MM.1S (cell line): ENCODE measurements at regions not wholly inside any gene's neighbourhood (a gene's known extent, or its start where the extent isn't known, plus 50 kb on each side); places are given as distances from the start of the nearest gene placed in this dataset.

ENCODE experiments used
- DNase-seq: peaks from one replicate; pipeline ENCODE4 v3.0.0-alpha.2; 2015
- H2AFZ ChIP-seq: fragments of 300-600 bp; sonication (generic); 2 replicates; pipeline ENCODE4 v1.6.0; 2016; ENCODE audit warnings: antibody characterized with exemption, low read length
- H3F3A ChIP-seq: fragments of 300-600 bp; sonication (generic); 2 replicates; pipeline ENCODE4 v1.6.1; 2016; ENCODE audit warnings: mild to moderate bottlenecking, antibody characterized with exemption, low read length, moderate library complexity, mixed read lengths; ENCODE audit not compliant: insufficient read depth
- H3K27ac ChIP-seq: fragments of 300-600 bp; sonication (generic); 2 replicates; pipeline ENCODE4 v1.5.1; 2016; ENCODE audit warnings: mild to moderate bottlenecking, low read length
- H3K27me3 ChIP-seq: fragments of 300-600 bp; sonication (generic); replicated peaks from 2 replicates; pipeline ENCODE4 v1.6.0; 2016; ENCODE audit warnings: low read length; ENCODE audit not compliant: insufficient read depth
- H3K36me3 ChIP-seq: fragments of 300-600 bp; sonication (generic); replicated peaks from 2 replicates; pipeline ENCODE4 v1.6.1; 2016; ENCODE audit warnings: mild to moderate bottlenecking, low read length, mixed read lengths; ENCODE audit not compliant: insufficient read depth
- H3K4me1 ChIP-seq: fragments of 300-600 bp; sonication (generic); 2 replicates; pipeline ENCODE4 v1.6.1; 2016; ENCODE audit warnings: low read length, mixed read lengths
- H3K4me2 ChIP-seq: fragments of 300-600 bp; sonication (generic); 2 replicates; pipeline ENCODE4 v1.6.0; 2016; ENCODE audit warnings: low read depth, low read length
- H3K4me3 ChIP-seq: fragments of 300-600 bp; sonication (generic); 2 replicates; pipeline ENCODE4 v1.5.1; 2016; ENCODE audit warnings: low read length, mixed read lengths
- H3K79me2 ChIP-seq: fragments of 300-600 bp; sonication (generic); 2 replicates; pipeline ENCODE4 v1.6.1; 2016; ENCODE audit warnings: mixed run types, low read length, mixed read lengths
- H3K9ac ChIP-seq: fragments of 300-600 bp; sonication (generic); 2 replicates; pipeline ENCODE4 v1.6.1; 2016; ENCODE audit warnings: low read length, mixed read lengths
- H3K9me2 ChIP-seq: fragments of 300-600 bp; sonication (generic); replicated peaks from 2 replicates; pipeline ENCODE4 v1.6.1; 2016; ENCODE audit warnings: mild to moderate bottlenecking, low read length, mixed read lengths; ENCODE audit not compliant: insufficient read depth
- H3K9me3 ChIP-seq: fragments of 300-600 bp; sonication (generic); replicated peaks from 2 replicates; pipeline ENCODE4 v1.6.1; 2016; ENCODE audit warnings: mild to moderate bottlenecking, low read length, mixed read lengths; ENCODE audit not compliant: insufficient read depth
- H4K20me1 ChIP-seq: fragments of 300-600 bp; sonication (generic); 2 replicates; pipeline ENCODE4 v1.6.1; 2016; ENCODE audit warnings: mild to moderate bottlenecking, low read length, moderate library complexity, mixed read lengths; ENCODE audit not compliant: insufficient read depth
- EZH2 ChIP-seq: fragments of 300-600 bp; sonication (generic); optimal IDR thresholded peaks from 2 replicates; pipeline ENCODE3; 2017; ENCODE audit warnings: low read depth, mild to moderate bottlenecking, antibody characterized with exemption, low read length, mixed read lengths
- EZH2phosphoT487 ChIP-seq: fragments of 300-600 bp; sonication (generic); IDR thresholded peaks from 2 replicates; pipeline ENCODE4 v1.6.1; 2018; ENCODE audit warnings: antibody characterized with exemption, low read length
- TF ChIP-seq, protein P1 (sequence below): fragments of 300-600 bp; sonication (generic); IDR thresholded peaks from 2 replicates; pipeline ENCODE4 v1.5.1; 2016; ENCODE audit warnings: antibody characterized with exemption, low read length, mixed read lengths

DNA sequence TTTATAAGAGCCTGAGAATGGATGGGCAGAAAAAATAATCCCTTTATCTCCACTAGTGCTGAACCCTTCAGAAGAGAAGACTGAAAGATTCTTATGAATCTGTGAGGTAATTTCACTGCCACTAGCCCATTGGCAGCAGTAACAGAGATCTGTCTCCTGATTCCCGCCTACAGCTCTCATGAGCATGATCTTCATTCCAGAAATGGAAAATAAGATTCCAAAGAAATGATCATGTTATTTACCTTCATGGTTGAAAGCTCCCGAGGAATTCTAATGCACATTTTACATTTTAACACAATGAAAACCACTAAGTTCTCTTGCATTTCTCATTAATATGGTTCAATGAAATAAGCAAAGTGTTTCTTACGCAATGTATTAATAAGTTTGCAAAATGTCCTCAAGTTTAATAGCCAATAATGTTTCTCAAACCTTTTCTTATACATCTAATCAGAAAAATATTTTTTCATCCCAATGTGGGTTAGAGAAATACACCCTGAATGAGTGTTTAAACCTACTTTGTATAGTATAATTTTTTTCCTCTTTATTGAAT, 905.6 kb downstream of the TMEM182 start:
- Histone ChIP-seq H3F3A (no peaks in the 10 kb centered on the region), H3K4me1 (no peaks in the 10 kb centered on the region), H3K9me3 (no peaks in the 10 kb centered on the region), H3K27ac (no peak overlapping the region), H3K4me3 (no peak overlapping the region), H3K4me2 (no peak overlapping the region), H3K36me3 (no peaks in the 10 kb centered on the region), H2AFZ (no peak overlapping the region), H3K27me3 (no peaks in the 10 kb centered on the region), H3K79me2 (no peaks in the 10 kb centered on the region), H3K9me2 (no peaks in the 10 kb centered on the region), H3K9ac (no peak overlapping the region), H4K20me1 (no peaks in the 10 kb centered on the region)
- no peak for DNase-seq
- TF ChIP-seq, protein P1, sequence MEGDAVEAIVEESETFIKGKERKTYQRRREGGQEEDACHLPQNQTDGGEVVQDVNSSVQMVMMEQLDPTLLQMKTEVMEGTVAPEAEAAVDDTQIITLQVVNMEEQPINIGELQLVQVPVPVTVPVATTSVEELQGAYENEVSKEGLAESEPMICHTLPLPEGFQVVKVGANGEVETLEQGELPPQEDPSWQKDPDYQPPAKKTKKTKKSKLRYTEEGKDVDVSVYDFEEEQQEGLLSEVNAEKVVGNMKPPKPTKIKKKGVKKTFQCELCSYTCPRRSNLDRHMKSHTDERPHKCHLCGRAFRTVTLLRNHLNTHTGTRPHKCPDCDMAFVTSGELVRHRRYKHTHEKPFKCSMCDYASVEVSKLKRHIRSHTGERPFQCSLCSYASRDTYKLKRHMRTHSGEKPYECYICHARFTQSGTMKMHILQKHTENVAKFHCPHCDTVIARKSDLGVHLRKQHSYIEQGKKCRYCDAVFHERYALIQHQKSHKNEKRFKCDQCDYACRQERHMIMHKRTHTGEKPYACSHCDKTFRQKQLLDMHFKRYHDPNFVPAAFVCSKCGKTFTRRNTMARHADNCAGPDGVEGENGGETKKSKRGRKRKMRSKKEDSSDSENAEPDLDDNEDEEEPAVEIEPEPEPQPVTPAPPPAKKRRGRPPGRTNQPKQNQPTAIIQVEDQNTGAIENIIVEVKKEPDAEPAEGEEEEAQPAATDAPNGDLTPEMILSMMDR: no peak
- TF ChIP-seq EZH2phosphoT487 (no peak), EZH2 (no peak)

DNA sequence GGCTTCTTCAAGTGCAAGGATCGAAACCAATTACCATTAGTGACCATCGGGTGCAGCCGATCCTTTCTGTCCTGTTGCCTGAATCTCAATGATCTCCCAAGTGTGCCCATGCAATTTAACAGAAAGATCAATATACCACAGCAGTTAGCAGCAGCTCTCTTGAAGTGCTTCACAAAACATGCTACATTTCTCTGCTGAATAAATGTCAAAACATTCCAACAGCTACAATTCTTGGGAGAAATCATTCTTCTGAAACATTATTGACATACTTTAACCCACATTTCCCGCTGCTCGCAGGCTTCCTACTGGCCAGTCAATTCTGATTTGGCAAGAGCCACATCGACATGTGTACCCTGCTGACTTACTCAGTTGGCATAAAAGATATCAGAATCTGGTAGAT, 907.7 kb downstream of the TMEM182 start:
- Histone ChIP-seq H3K27me3 (no peaks in the 10 kb centered on the region), H3K9me3 (no peaks in the 10 kb centered on the region), H3K79me2 (no peaks in the 10 kb centered on the region), H2AFZ (no peak overlapping the region), H3K27ac (no peak overlapping the region), H4K20me1 (no peaks in the 10 kb centered on the region), H3K36me3 (no peaks in the 10 kb centered on the region), H3F3A (no peaks in the 10 kb centered on the region), H3K4me2 (no peak overlapping the region), H3K4me3 (no peak overlapping the region), H3K4me1 (no peaks in the 10 kb centered on the region), H3K9ac (no peak overlapping the region), H3K9me2 (no peaks in the 10 kb centered on the region)
- DNase-seq: no peak
- TF ChIP-seq EZH2phosphoT487 (no peak), EZH2 (no peak)
- TF ChIP-seq, protein P1: no peak
